KMS-11 (cell line): ENCODE measurements at regions not wholly inside any gene's neighbourhood (a gene's known extent, or its start where the extent isn't known, plus 50 kb on each side); places are given as distances from the start of the nearest gene placed in this dataset.

Experiments
- H2AFZ ChIP-seq: fragments of 200-600 bp; sonication (generic); 2 replicates; pipeline ENCODE4 v1.6.1; 2016; ENCODE audit warnings: antibody characterized with exemption, mixed run types, low read depth
- H3K27ac ChIP-seq: fragments of 200-600 bp; sonication (generic); 2 replicates; pipeline ENCODE4 v1.6.1; 2016; ENCODE audit warnings: mild to moderate bottlenecking, mixed run types
- H3K27me3 ChIP-seq: fragments of 200-600 bp; sonication (generic); 2 replicates; pipeline ENCODE4 v1.6.1; 2017; ENCODE audit warnings: mild to moderate bottlenecking, low read depth, mixed run types, moderate library complexity; ENCODE audit not compliant: insufficient read depth
- H3K36me3 ChIP-seq: fragments of 200-600 bp; sonication (generic); 2 replicates; pipeline ENCODE4 v1.6.1; 2017; ENCODE audit warnings: mild to moderate bottlenecking, mixed run types; ENCODE audit not compliant: insufficient read depth
- H3K4me1 ChIP-seq: fragments of 200-600 bp; sonication (generic); 2 replicates; pipeline ENCODE4 v1.6.1; 2016; ENCODE audit warnings: mild to moderate bottlenecking, low read depth, mixed run types; ENCODE audit not compliant: poor library complexity, severe bottlenecking
- H3K4me2 ChIP-seq: fragments of 200-600 bp; sonication (generic); 2 replicates; pipeline ENCODE4 v1.7.0; 2016; ENCODE audit warnings: mild to moderate bottlenecking, mixed run types
- H3K4me3 ChIP-seq: fragments of 200-600 bp; sonication (generic); IDR thresholded peaks from 2 replicates; pipeline ENCODE4 v1.6.1; 2017; ENCODE audit warnings: low read depth, low read length, mixed read lengths; ENCODE audit not compliant: insufficient read depth
- H3K79me2 ChIP-seq: fragments of 200-600 bp; sonication (generic); 2 replicates; pipeline ENCODE4 v1.6.1; 2016; ENCODE audit warnings: low read depth, mixed run types; ENCODE audit not compliant: insufficient read depth
- H3K9ac ChIP-seq: fragments of 200-600 bp; sonication (generic); 2 replicates; pipeline ENCODE4 v1.6.1; 2016; ENCODE audit warnings: mild to moderate bottlenecking, mixed run types
- H4K20me1 ChIP-seq: fragments of 200-600 bp; sonication (generic); 2 replicates; pipeline ENCODE4 v1.6.1; 2016; ENCODE audit warnings: mild to moderate bottlenecking, mixed run types; ENCODE audit not compliant: insufficient read depth
- CTCF ChIP-seq: fragments of 200-600 bp; sonication (generic); conservative IDR thresholded peaks from 2 replicates; pipeline ENCODE4 v1.6.1; 2017; ENCODE audit warnings: low read depth, mild to moderate bottlenecking, antibody characterized with exemption, low read length, moderate library complexity, mixed read lengths

- Histone ChIP-seq H3K79me2 (no peaks in the 10 kb centered on the region), H3K27me3 (peaks cover 9% of the 10 kb centered on the region; the same call in 1 of the 2 replicates), H3K4me2 (no peak overlapping the region), H3K9ac (no peak overlapping the region), H3K4me3 (no peak overlapping the region), H3K36me3 (no peaks in the 10 kb centered on the region), H4K20me1 (no peaks in the 10 kb centered on the region), H3K4me1 (no peaks in the 10 kb centered on the region), H3K27ac (no peak overlapping the region), H2AFZ (no peak overlapping the region)
- no peak for TF ChIP-seq CTCF
Observed at GRCh38 chr16:86110134-86110533, 211.2 kb downstream of the IRF8 start.

DNA sequence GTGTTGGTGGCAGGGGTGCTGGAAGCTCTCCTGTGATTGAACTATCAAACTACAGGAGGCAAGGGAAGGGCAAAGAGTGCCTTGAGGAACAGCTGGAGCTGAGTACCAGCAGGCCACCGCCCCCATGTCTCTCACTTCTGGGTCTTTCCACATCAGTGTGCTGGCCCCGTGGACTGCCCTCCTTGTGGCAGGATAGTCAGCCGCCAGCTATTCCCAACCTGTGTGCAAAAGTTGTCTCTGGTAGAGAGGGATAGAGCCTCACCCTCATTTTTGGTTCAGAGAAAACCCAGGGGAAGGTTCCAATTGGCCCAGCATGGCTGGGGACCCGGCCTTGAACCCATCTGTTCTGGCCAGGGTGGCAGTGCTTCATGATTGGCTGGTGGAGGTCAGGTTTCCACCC, 211.8 kb downstream of the IRF8 start:
- H4K20me1 ChIP-seq: no peaks in the 10 kb centered on the region
- no peaks in the 10 kb centered on the region for H3K36me3 ChIP-seq
- no peak for TF ChIP-seq CTCF
- no peaks in the 10 kb centered on the region for H3K4me1 ChIP-seq
- H3K27ac ChIP-seq: no peak overlapping the region
- H3K27me3 ChIP-seq: peaks cover 9% of the 10 kb centered on the region; the same call in 1 of the 2 replicates
- H2AFZ ChIP-seq: no peak overlapping the region
- no peaks in the 10 kb centered on the region for H3K79me2 ChIP-seq
- no peak overlapping the region for H3K4me2 ChIP-seq
- H3K9ac ChIP-seq: no peak overlapping the region
- H3K4me3 ChIP-seq: no peak overlapping the region

- Histone ChIP-seq H3K4me3 (no peak overlapping the region), H3K9ac (no peak overlapping the region), H3K27me3 (peaks cover 9% of the 10 kb centered on the region; the same call in 1 of the 2 replicates), H3K79me2 (no peaks in the 10 kb centered on the region), H4K20me1 (no peaks in the 10 kb centered on the region), H3K4me2 (no peak overlapping the region), H3K36me3 (no peaks in the 10 kb centered on the region), H3K4me1 (no peaks in the 10 kb centered on the region), H3K27ac (no peak overlapping the region), H2AFZ (no peak overlapping the region)
- no peak for TF ChIP-seq CTCF
Observed at GRCh38 chr16:86112178-86112577, 213.2 kb downstream of the IRF8 start.

DNA sequence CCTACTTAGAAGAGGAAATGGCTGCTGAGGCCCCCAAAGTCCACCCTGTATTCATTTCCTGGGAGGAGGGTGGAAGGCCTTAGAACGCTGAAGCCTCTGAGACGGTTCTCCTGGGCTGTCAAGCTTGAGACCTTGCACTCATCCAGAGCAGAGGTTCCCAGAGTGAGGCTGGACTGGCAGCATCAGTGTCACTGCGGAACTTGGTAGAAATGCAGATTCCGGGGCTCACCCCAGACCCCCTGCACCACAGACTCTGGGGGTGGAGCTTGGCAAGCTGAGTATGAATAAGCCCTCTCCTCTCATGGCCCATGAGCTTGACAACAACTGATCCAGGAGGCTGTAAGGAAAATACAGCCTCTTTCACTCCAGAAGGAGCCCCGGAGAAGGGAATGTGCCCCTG, 218.3 kb downstream of the IRF8 start:
- Histone ChIP-seq H2AFZ (no peak overlapping the region), H3K9ac (no peak overlapping the region), H3K4me2 (no peak overlapping the region), H3K27me3 (peaks cover 11% of the 10 kb centered on the region; the same call in 1 of the 2 replicates), H3K4me1 (no peaks in the 10 kb centered on the region), H4K20me1 (no peaks in the 10 kb centered on the region), H3K27ac (no peak overlapping the region), H3K79me2 (no peaks in the 10 kb centered on the region), H3K4me3 (no peak overlapping the region), H3K36me3 (no peaks in the 10 kb centered on the region)
- TF ChIP-seq CTCF: no peak
